ENCODE measurements at regions not wholly inside any gene's neighbourhood (a gene's known extent, or its start where the extent isn't known, plus 50 kb on each side); places are given as distances from the start of the nearest gene placed in this dataset.

DNA sequence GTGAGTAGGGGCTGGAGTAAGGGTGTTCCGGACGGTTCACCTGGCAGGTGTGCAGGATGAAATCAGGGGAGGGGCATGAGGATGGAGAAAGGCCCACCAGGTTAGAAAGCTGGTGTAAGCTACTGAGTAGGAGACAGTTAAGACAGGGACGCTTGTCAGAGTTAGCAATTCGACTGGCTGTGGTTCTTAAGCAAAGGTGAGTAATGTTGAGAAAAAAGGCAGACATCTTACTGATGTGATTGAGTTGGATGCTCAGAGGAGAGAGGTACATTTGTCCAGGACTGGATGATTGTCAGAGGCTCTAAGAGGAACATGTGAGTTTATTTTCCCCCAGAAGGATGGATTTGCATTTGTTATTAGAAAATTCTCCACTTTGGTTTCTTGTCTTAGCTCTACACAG lies 90.5 kb upstream of the MGAT5 start:
- in situ Hi-C loops (cut with MboI; ENCODE audit: low pct_unique_long_range_greater_than_20kb in 2 of 9, low sequenced_read_pairs in 9 of 9, unreplicated experiment in 9 of 9), result no loop called here
- peaks cover 28 to 46% of the 10 kb centered on the region in 2 donors for H3K4me1 ChIP-seq (replicated peaks in 1 of 2)
- H3K4me3 ChIP-seq, result no peak overlapping the region
- H3K27ac ChIP-seq, result no peak overlapping the region
- WGBS, 10 experiments, result 80 to 100% (median 94%) methylated on average over 1 to 4 of the region's 4 CpGs
- no peak for ATAC-seq (replicated peaks in 6 of 8)

- in situ Hi-C loops (cut with MboI; ENCODE audit: low pct_unique_long_range_greater_than_20kb in 2 of 9, low sequenced_read_pairs in 9 of 9, unreplicated experiment in 9 of 9), result no loop called here
- no peak overlapping the region for H3K27ac ChIP-seq
- ATAC-seq (replicated peaks in 6 of 8), result peak in 1 of 8 experiments; percentile 27
- no peak overlapping the region for H3K4me3 ChIP-seq
- peaks cover 28 to 43% of the 10 kb centered on the region in 2 donors for H3K4me1 ChIP-seq (replicated peaks in 1 of 2)
These were observed 89.6 kb upstream of the MGAT5 start for GRCh38 chr2:134164306-134164705.

DNA sequence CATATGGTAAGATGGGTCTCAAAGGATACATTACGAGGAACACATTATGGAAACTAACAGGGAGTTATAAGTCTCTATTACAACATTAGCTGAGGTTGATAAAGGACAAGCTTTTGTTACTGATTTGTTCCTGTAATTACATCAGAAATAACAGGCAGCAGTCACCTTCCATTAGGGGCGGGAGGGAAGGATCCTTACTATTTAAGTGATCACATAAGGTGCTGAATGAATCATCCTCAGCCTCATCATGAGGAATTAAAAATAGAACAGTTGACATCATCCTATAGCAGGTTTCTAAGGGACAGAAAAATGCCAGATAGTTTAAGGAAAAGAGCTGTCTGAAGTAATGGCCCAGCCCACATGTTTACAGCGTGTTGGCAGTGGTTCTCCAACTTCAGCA lies 86.9 kb upstream of the MGAT5 start:
- peak in 6 of 8 experiments; percentile 45 to 98 (median 97) for ATAC-seq (replicated peaks in 6 of 8)
- WGBS, 10 experiments, result 60 to 100% (median 89%) methylated on average over 1 to 3 of the region's 3 CpGs; no CpG with 5 or more reads in 1 of the 10 experiments
- Histone ChIP-seq H3K27ac (peak overlapping the region in 1 of 2 donors; percentile 56), H3K4me1 (replicated peaks in 1 of 2) (peaks cover 16 to 28% of the 10 kb centered on the region in 2 donors), H3K4me3 (no peak overlapping the region)
- in situ Hi-C loops (cut with MboI; ENCODE audit: low pct_unique_long_range_greater_than_20kb in 2 of 9, low sequenced_read_pairs in 9 of 9, unreplicated experiment in 9 of 9), result no loop called here

- Histone ChIP-seq H3K4me3 (no peak overlapping the region), H3K27ac (no peak overlapping the region), H3K4me1 (replicated peaks in 1 of 2) (peaks cover 13 to 28% of the 10 kb centered on the region in 2 donors)
- 64 to 100% (median 81%) methylated on average over 1 to 3 of the region's 3 CpGs; no CpG with 5 or more reads in 1 of the 10 experiments for WGBS, 10 experiments
- no peak for ATAC-seq (replicated peaks in 6 of 8)
- in situ Hi-C loops (cut with MboI; ENCODE audit: low pct_unique_long_range_greater_than_20kb in 2 of 9, low sequenced_read_pairs in 9 of 9, unreplicated experiment in 9 of 9), result no loop called here
These were observed 84.1 kb upstream of the MGAT5 start for GRCh38 chr2:134169788-134170187.

GRCh38 chr2:134170294-134170693 lies 83.6 kb upstream of the MGAT5 start:
- in situ Hi-C loops (cut with MboI; ENCODE audit: low pct_unique_long_range_greater_than_20kb in 2 of 9, low sequenced_read_pairs in 9 of 9, unreplicated experiment in 9 of 9), result no loop called here
- H3K27ac ChIP-seq, result no peak overlapping the region
- ATAC-seq (replicated peaks in 6 of 8), result peak in 3 of 8 experiments; percentile 51 to 96 (median 67)

GRCh38 chr2:134170700-134171099 lies 83.2 kb upstream of the MGAT5 start:
- Histone ChIP-seq H3K27ac (no peak overlapping the region), H3K4me3 (no peak overlapping the region), H3K4me1 (replicated peaks in 1 of 2) (peaks cover 13 to 24% of the 10 kb centered on the region in 2 donors)
- in situ Hi-C loops (cut with MboI; ENCODE audit: low pct_unique_long_range_greater_than_20kb in 2 of 9, low sequenced_read_pairs in 9 of 9, unreplicated experiment in 9 of 9), result no loop called here
- no peak for ATAC-seq (replicated peaks in 6 of 8)
- WGBS, 10 experiments, result 83 to 100% (median 100%) methylated on average over 1 to 2 of the region's 3 CpGs; no CpG with 5 or more reads in 3 of the 10 experiments

More at GRCh38 chr2:134170294-134170693, 83.6 kb upstream of the MGAT5 start:
- 17 to 100% (median 80%) methylated on average over 1 to 3 of the region's 3 CpGs for WGBS, 10 experiments
- H3K4me1 ChIP-seq (replicated peaks in 1 of 2), result peaks cover 13 to 28% of the 10 kb centered on the region in 2 donors
- no peak overlapping the region for H3K4me3 ChIP-seq

DNA sequence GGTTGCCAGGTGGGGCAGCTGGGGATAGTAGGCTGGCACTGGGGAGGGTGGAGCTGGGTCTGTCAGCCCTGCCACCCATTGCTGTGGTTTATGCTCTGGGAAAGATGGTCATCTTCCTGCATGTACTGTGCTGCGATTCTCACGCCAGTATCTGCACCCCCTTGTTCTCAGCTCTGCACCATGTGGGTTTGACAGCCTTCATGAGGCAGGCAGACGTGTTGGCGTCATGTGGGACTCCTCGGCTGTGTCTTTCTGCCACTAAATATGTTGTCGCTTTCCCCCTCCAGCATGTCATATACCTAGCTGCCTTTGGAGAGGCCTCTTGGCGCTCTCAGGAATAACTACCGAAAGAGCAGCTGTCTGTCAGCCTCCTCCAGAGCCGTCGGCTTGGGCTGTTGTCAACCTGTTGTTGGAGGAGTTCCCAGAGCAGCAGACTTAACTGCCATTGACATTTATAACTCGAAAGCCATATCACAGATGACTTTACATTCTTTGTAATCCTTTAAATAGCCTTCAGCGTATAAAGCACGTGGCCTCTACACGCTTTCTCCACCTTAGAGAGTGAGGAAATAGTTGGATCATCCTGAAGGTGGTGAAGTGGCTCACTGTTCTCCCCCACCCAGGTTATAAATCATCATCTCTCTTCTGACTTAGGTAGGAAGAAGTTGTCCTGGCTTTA lies 80.4 kb upstream of the MGAT5 start:
- 55 to 100% (median 90%) methylated on average over 1 to 13 of the region's 14 CpGs; no CpG with 5 or more reads in 1 of the 10 experiments for WGBS, 10 experiments
- Histone ChIP-seq H3K27ac (no peak overlapping the region), H3K4me1 (replicated peaks in 1 of 2) (peaks cover 14 to 17% of the 10 kb centered on the region in 2 donors), H3K4me3 (no peak overlapping the region)
- peak in 5 of 8 experiments; percentile 19 to 54 (median 48) for ATAC-seq (replicated peaks in 6 of 8)
- in situ Hi-C loops (cut with MboI; ENCODE audit: low pct_unique_long_range_greater_than_20kb in 2 of 9, low sequenced_read_pairs in 9 of 9, unreplicated experiment in 9 of 9), result no loop called here

- peaks cover 19 to 21% of the 10 kb centered on the region in 2 donors for H3K4me1 ChIP-seq (replicated peaks in 1 of 2)
- H3K27ac ChIP-seq, result no peak overlapping the region
- in situ Hi-C loops (cut with MboI; ENCODE audit: low pct_unique_long_range_greater_than_20kb in 2 of 9, low sequenced_read_pairs in 9 of 9, unreplicated experiment in 9 of 9), result no loop called here
- WGBS, 10 experiments, result 80 to 100% (median 100%) methylated on average over 1 to 3 of the region's 5 CpGs; no CpG with 5 or more reads in 3 of the 10 experiments
- H3K4me3 ChIP-seq, result no peak overlapping the region
- ATAC-seq (replicated peaks in 6 of 8), result no peak
These were observed 79.2 kb upstream of the MGAT5 start for GRCh38 chr2:134174711-134175110.

GRCh38 chr2:134175834-134176233 lies 78.0 kb upstream of the MGAT5 start:
- Histone ChIP-seq H3K4me3 (no peak overlapping the region), H3K27ac (no peak overlapping the region), H3K4me1 (replicated peaks in 1 of 2) (peaks cover 19 to 21% of the 10 kb centered on the region in 2 donors)
- in situ Hi-C loops (cut with MboI; ENCODE audit: low pct_unique_long_range_greater_than_20kb in 2 of 9, low sequenced_read_pairs in 9 of 9, unreplicated experiment in 9 of 9), result no loop called here
- WGBS, 10 experiments, result 60 to 100% (median 73%) methylated on average over 1 of the region's 1 CpG; no CpG with 5 or more reads in 4 of the 10 experiments
- no peak for ATAC-seq (replicated peaks in 6 of 8)

- no peak overlapping the region for H3K4me3 ChIP-seq
- H3K4me1 ChIP-seq (replicated peaks in 1 of 2), result peaks cover 19 to 21% of the 10 kb centered on the region in 2 donors
- WGBS, 10 experiments, result 63 to 96% (median 78%) methylated on average over 1 to 12 of the region's 13 CpGs
- in situ Hi-C loops (cut with MboI; ENCODE audit: low pct_unique_long_range_greater_than_20kb in 2 of 9, low sequenced_read_pairs in 9 of 9, unreplicated experiment in 9 of 9), result no loop called here
- ATAC-seq (replicated peaks in 6 of 8), result peak in 5 of 8 experiments; percentile 68 to 80 (median 76)
- H3K27ac ChIP-seq, result peak overlapping the region in 1 of 2 donors; percentile 27
These were observed 76.4 kb upstream of the MGAT5 start for GRCh38 chr2:134177351-134177931.

DNA sequence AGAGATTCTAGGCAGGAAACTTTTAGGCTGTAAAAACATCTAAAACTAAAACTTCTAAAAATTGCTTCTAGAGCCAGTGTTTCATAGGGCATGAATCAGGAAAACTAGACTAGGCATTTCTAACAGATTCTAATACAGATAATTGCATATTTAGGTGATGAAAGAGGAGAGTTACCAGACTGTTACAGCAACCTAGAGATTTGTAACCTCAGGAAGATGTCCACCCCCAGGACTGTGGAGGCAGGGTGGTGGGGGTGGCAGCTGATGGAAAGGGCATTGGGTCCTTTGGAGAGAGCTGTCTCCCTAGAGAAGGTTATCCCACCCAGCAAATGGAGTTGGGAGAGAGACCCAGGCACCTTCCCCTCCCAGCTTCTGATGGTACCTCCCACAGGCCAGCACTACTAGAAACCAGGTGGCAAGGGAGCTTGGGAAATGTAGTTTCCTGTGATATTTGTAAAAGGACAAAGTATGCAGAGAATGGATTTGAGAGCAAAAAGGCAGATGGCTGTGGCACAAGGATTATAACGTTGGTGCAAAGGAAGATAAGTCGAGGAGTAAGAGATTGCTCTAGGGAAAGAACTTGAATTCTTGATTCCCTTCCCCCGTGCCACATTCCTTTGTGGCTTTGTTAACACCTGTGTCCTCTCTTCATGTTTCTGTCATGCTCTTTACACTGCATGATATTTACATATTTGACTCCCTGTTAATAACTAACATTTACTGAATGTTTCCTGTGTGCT lies 75.6 kb upstream of the MGAT5 start:
- peaks cover 19 to 21% of the 10 kb centered on the region in 2 donors for H3K4me1 ChIP-seq (replicated peaks in 1 of 2)
- ATAC-seq (replicated peaks in 6 of 8), result peak in 6 of 8 experiments; percentile 40 to 67 (median 44)
- peak overlapping the region in 1 of 2 donors; percentile 2 for H3K27ac ChIP-seq
- WGBS, 10 experiments, result 40 to 100% (median 89%) methylated on average over 1 to 3 of the region's 3 CpGs; no CpG with 5 or more reads in 5 of the 10 experiments
- in situ Hi-C loops (cut with MboI; ENCODE audit: low pct_unique_long_range_greater_than_20kb in 2 of 9, low sequenced_read_pairs in 9 of 9, unreplicated experiment in 9 of 9), result no loop called here
- H3K4me3 ChIP-seq, result no peak overlapping the region

DNA sequence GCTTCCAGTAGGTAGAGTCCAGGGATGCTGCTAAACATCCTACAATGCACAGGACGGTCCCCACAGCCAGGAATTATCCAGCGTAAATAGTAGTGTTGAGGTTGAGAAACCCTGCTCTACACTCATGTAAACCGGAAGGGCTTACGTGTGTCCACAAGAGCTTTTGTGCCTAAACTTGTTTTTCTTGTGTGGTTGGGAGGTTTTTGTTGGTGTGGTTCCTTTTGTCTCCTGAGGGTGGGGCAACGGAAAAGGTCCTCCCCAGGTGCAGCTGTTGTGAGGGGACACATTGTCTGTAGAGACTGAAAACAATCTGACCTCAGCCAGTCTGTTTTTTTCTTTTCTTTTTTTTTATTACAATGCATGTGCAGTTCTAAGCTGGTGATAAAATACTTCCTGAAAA lies 72.7 kb upstream of the MGAT5 start:
- Histone ChIP-seq H3K4me1 (replicated peaks in 1 of 2) (peaks cover 19 to 21% of the 10 kb centered on the region in 2 donors), H3K4me3 (no peak overlapping the region), H3K27ac (no peak overlapping the region)
- in situ Hi-C loops (cut with MboI; ENCODE audit: low pct_unique_long_range_greater_than_20kb in 2 of 9, low sequenced_read_pairs in 9 of 9, unreplicated experiment in 9 of 9), result no loop called here
- WGBS, 10 experiments, result 72 to 100% (median 89%) methylated on average over 1 to 5 of the region's 5 CpGs; no CpG with 5 or more reads in 1 of the 10 experiments
- ATAC-seq (replicated peaks in 6 of 8), result no peak

GRCh38 chr2:134183679-134184078 lies 70.2 kb upstream of the MGAT5 start:
- WGBS, 10 experiments, result 70 to 100% (median 91%) methylated on average over 1 to 9 of the region's 9 CpGs
- no peak overlapping the region for H3K4me3 ChIP-seq
- in situ Hi-C loops (cut with MboI; ENCODE audit: low pct_unique_long_range_greater_than_20kb in 2 of 9, low sequenced_read_pairs in 9 of 9, unreplicated experiment in 9 of 9), result no loop called here
- peaks cover 2 to 5% of the 10 kb centered on the region in 2 donors for H3K4me1 ChIP-seq (replicated peaks in 1 of 2)
- ATAC-seq (replicated peaks in 6 of 8), result no peak
- no peak overlapping the region for H3K27ac ChIP-seq

All from motor neuron (in vitro differentiated cells).